Hematopoietic multipotent progenitor cell treated with erythropoietin and hydrocortisone succinate and interleukin-3 and kit ligand, for 15 days (in vitro differentiated cells): ENCODE measurements at regions not wholly inside any gene's neighbourhood (a gene's known extent, or its start where the extent isn't known, plus 50 kb on each side); places are given as distances from the start of the nearest gene placed in this dataset.
"Not testable (repeated sequence)": the region's sequence is repeated elsewhere in the genome, so short reads cannot be mapped to it uniquely, and the experiment has no call there.

Experiments
- DNase-seq: peaks from one replicate; pipeline ENCODE4 v3.0.0-alpha.2; 2015; ENCODE audit warnings: low spot score

DNA sequence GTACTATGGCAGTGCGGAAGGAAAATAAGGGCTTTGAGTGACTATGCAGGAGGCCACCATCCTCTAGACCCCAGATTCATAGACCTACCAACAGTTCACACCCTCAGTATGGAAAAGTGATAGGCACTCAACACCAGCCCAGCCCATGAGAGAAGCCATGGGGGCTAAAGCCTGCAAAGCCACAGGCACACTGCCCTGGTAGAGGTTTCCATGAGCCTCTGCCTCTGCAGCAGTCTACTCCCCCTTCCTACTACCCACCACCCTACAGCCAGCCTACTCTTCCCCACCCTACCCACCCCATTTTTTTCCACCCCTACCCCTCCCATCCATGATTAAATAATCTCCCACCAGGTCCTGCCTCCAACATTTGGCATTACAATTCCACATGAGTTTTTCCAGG, 241.9 kb downstream of the CWH43 start:
- not testable (repeated sequence) for DNase-seq

- not testable (repeated sequence) for DNase-seq
Measured at GRCh38 chr4:49229243-49229642, 243.2 kb downstream of the CWH43 start.

GRCh38 chr4:49229713-49230112, 243.6 kb downstream of the CWH43 start:
- DNase-seq: not testable (repeated sequence)

- not testable (repeated sequence) for DNase-seq
Measured at GRCh38 chr4:49233346-49233745, 247.3 kb downstream of the CWH43 start.

DNA sequence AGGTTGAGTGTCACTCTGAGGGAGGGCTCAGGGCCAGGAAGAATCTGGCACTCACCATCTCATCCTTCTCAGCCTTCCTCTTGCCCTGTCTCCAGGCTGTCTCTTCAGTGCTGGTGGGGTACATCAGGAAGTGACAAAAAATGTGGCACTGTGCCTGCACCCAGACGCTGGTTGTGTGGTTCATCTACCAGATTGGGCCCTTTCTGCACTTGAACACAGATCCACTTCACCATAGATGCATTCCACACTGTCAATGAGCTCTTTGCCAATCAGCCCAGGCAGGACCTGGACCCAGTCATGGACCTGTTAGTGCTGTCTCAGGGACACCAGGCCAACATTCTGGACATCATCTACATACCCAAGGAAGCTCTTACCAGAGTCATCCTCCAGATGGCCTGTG, 247.7 kb downstream of the CWH43 start:
- not testable (repeated sequence) for DNase-seq

DNA sequence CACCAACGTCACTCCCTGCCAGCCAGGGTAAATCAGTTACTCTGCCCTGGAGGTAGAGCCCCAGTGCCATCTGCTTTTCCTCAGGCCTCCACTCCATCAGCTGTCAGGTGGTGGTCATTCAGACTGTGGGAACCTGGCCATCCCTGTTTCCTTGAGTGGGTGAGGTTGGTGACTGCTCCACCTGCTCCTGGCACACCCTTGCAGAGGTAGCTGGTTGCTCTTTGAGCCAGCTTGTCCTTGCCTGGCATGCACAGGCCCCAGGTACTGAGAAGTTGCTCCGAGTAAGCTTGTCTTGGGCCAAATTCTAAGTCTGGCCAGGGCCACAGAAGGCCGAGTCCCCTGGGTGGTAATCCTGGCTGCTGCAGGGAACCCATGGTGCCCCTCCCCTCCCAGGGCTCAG, 248.3 kb downstream of the CWH43 start:
- DNase-seq: not testable (repeated sequence)

DNA sequence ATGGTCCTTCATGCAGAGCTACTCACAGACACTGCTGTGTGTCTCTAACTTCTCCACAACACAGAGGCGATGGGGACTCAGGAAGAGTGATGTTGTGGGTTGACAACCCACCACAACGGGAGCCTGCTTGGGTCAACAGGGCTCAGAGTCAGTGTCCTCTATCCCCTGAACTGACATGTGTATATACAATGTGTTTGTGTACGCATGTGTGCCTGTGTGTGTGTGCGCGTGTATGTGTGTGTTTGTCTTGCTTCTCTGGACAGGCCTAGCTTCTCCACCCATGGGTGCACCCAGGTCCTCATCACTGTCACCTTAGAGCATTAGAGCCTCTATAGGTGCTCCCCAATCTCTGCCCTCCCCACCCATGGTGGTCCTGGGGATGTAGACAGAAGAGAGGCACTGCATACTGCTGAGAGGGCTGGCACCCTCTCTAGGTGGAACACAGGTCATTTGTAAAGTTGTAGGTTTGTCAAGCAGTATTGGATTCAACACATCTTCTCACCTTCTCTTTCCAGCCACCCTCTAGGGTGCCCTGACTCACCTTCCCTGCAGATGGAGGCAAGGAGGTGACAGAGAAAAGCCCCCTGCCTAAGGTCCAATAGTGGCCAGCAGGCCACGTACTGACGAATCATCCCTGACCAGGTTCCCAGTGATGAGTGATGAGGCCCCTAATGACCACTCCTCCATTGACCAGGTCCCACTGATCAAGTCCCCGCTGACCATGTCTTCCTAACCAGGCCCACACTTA, 249.5 kb downstream of the CWH43 start:
- DNase-seq: not testable (repeated sequence)

DNA sequence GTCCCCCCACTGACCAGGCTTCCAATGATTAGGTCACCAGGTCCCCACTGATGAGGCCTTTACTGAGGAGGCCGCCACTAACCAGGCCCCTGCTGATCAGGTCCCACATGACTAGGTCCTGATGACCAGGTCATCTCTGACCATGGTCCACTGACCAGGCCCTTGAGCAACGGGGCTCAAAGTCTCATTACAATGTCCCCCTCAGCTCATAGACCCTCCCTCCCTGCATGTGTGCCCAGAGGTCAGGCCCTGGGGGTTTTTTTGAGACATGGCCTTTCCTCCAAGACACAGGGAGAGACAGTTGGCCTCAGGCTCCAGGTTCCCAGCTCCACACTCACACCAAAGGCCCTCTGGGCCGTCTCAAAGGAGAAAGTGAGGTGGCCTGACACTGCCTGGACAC, 250.4 kb downstream of the CWH43 start:
- not testable (repeated sequence) for DNase-seq

GRCh38 chr4:49241295-49241694, 255.2 kb downstream of the CWH43 start:
- DNase-seq: not testable (repeated sequence)

GRCh38 chr4:49262786-49263185, 276.7 kb downstream of the CWH43 start:
- not testable (repeated sequence) for DNase-seq

- not testable (repeated sequence) for DNase-seq
Measured at GRCh38 chr4:49270435-49270834, 284.4 kb downstream of the CWH43 start.

DNA sequence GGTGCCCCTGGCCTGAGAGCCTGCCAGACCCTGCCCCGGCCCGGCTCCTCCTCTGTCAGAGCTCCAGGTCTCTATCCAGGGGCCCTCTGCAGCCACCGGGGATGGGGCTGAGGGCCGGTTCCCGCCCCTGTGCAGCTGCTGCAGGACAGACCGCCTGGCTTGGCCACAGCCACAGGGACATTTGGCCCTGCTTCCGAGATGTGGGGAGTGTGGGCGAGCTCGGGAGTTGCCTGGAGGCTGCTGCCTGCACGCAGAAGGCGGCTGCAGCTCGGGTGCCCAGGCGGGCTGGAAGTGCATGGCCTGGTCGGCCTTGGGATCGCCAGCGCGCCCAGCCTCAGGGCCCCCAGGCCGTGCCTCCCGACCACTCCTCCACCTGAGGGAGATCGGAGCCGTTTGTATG, 284.8 kb downstream of the CWH43 start:
- DNase-seq: not testable (repeated sequence)

GRCh38 chr4:49285905-49286304, 299.8 kb downstream of the CWH43 start:
- not testable (repeated sequence) for DNase-seq

DNA sequence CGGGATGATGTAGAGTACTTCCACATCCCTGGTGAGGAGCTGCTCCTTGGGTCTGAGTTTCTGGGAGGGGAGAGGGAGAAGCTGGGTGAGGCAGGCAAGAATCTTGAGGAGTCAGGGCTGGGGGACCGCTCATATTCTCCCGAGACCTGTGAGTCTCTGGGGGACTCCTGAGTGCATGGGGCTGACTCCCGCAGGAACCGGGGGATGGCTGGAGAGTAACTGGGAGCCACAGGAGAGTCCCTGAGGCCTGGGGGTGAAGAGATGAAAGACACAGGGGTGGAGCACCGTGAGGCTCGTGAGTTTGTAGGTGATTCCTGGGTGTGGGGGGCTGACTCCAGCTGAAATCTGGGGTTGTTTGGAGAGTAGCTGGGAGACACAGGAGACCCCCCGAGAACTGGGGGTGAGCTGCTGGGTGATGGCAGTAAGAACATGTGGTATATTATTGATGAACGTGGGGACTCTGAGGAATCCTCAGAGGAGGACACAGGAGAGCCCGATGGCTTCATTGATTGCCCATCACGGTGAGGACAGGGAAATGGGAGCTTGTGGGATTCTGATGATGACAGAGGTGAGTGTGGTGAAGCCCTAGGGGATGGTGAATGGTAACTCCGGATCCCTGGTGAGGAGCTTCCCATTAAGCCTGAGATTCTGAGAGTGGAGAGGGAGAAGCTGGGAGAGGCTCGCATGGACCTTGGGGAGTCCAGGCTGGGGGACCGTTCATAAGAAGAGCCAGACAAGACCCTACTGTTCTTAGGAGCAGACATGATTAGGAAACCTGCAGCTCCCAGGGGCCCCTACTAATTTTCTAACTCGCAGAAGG, 301.1 kb downstream of the CWH43 start:
- DNase-seq: not testable (repeated sequence)

DNA sequence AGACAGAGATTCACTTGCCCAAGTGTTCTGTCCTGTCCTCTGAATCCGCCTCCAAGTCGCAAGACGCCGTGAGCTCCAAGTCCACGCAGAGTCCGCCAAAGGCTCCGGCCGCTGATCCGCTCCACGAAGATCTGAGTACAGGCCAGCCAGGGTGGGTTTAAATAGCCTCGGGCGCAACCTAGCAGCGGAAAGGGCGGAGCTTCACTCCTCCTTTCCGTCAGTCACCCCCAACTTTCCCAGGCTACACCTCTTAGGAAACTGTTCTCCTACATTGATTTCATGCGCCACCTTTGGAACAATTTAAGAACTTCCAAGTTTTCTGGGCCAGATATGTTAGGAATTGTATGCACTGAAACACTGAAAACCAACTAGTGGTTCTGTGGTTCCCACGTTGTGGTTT, 301.8 kb downstream of the CWH43 start:
- peak; percentile 16 for DNase-seq

GRCh38 chr4:49288796-49289195, 302.7 kb downstream of the CWH43 start:
- peak; percentile 7 for DNase-seq

GRCh38 chr4:49314815-49315214, 328.7 kb downstream of the CWH43 start:
- not testable (repeated sequence) for DNase-seq

DNA sequence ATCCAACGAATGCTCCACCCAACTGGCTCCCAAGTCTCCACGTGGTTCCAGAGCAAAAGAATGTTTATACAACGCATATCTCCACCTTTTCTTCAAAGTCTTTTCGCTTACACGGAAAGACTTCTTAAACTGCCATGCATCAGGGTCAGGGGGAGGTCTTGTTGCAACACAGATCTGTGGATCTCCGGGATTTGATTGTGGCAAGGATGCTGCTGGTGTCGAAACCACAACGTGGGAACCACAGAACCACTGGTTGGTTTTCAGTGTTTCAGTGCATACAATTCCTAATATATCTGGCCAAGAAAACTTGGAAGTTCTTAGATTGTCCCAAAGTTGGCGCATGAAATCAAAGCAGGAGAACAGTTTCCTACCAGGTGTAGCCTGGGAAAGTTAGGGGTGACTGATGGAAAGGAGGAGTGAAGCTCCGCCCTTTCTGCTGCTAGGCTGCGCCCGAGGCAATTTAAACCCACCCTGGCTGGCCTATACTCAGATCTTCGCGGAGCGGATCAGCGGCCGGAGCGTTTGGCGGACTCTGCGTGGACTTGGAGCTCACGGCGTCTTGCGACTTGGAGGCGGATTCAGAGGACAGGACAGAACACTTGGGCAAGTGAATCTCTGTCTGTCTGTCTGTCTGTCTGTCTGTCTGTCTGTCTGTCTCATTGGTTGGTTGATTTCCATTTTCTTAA, 334.8 kb downstream of the CWH43 start:
- not testable (repeated sequence) for DNase-seq

DNA sequence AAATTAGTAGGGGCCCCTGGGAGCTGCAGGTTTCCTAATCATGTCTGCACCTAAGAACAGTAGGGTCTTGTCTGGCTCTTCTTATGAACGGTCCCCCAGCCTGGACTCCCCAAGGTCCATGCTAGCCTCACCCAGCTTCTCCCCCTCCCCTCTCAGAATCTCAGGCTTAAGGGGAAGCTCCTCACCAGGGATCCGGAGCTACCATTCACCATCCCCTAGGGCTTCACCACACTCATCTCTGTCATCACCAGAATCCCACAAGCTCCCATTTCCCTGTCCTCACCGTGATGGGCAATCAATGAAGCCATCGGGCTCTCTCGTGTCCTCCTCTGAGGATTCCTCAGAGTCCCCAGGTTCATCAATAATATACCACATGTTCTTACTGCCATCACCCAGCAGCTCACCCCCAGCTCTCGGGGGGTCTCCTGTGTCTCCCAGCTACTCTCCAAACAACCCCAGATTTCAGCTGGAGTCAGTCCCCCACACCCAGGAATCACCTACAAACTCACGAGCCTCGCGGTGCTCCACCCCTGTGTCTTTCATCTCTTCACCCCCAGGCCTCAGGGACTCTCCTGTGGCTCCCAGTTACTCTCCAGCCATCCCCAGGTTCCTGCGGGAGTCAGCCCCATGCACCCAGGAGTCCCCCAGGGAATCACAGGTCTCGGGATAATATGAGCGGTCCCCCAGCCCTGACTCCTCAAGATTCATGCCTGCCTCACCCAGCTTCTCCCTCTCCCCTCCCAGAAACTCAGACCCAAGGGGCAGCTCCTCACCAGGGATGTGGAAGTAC, 335.6 kb downstream of the CWH43 start:
- DNase-seq: not testable (repeated sequence)

- not testable (repeated sequence) for DNase-seq
Measured at GRCh38 chr4:49322610-49323572, 336.8 kb downstream of the CWH43 start.

DNA sequence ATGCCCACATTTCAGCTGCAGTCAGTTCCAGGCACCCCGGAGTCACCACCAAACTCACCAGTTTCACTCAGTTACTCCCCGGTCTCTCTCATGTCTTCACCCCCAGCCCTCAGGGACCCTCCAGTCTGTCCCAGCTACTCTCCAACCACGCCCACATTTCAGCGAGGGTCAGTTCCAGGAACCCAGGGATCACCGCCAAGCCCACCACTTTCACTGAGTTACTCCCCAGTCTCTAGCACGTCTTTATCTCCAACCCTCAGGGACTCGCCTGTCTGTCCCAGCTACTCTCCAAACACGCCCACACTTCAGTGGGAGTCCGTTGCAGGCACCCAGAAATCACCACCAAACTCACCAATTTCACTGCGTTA, 337.5 kb downstream of the CWH43 start:
- not testable (repeated sequence) for DNase-seq
